Activated B cell treated with CpG ODN at 0.5 μM for 24 hours (primary cell): ENCODE measurements at regions not wholly inside any gene's neighbourhood (a gene's known extent, or its start where the extent isn't known, plus 50 kb on each side); places are given as distances from the start of the nearest gene placed in this dataset.

Source experiments
- ATAC-seq: fragments of 200-7000 bp; cut with Tn5 transposase; one replicate; pipeline ENCODE4 v1.10.0; 2021; ENCODE audit warnings: low read depth, mild to moderate bottlenecking, moderate library complexity
- CTCF ChIA-PET: fragments of 350-600 bp; sonication (Branson Sonifier 250); formaldehyde crosslinking; loops from one replicate; lab custom pipeline; 2021; ENCODE audit warnings: antibody characterized with exemption; lab: Charles Lee
- POLR2A ChIA-PET: fragments of 350-600 bp; sonication (Branson Sonifier 250); formaldehyde crosslinking; loops from one replicate; lab custom pipeline; 2021; ENCODE audit warnings: antibody characterized with exemption; lab: Charles Lee
- DNase-seq: peaks from one replicate; pipeline ENCODE4 v3.0.0; 2022
- H3K27ac Mint-ChIP-seq: one replicate; pipeline ENCODE4 v1.8.0; 2020; ENCODE audit warnings: mixed read lengths
- H3K27me3 Mint-ChIP-seq: one replicate; pipeline ENCODE4 v1.8.0; 2021; ENCODE audit warnings: mixed read lengths
- H3K36me3 Mint-ChIP-seq: one replicate; pipeline ENCODE4 v1.8.0; 2021; ENCODE audit warnings: low read depth, mixed read lengths
- H3K4me1 Mint-ChIP-seq: one replicate; pipeline ENCODE4 v1.8.0; 2021; ENCODE audit warnings: mixed read lengths
- H3K4me3 Mint-ChIP-seq: one replicate; pipeline ENCODE4 v1.8.0; 2020; ENCODE audit warnings: mild to moderate bottlenecking, mixed read lengths
- H3K9me3 Mint-ChIP-seq: one replicate; pipeline ENCODE4 v1.8.0; 2020; ENCODE audit warnings: mixed read lengths
- CTCF ChIP-seq: fragments of 200-600 bp; IDR thresholded peaks from one replicate; pipeline ENCODE4 v1.8.0; 2022; ENCODE audit warnings: antibody characterized with exemption, mild to moderate bottlenecking
- intact Hi-C: fragments of 100-400 bp; cut with micrococcal nuclease; formaldehyde crosslinking; loops from one replicate; pipeline ENCODE4 v1.15.1; 2024

GRCh38 chr4:184575306-184575705 lies 73.9 kb downstream of the CASP3 start:
- TF ChIP-seq CTCF, result no peak
- H3K27ac Mint-ChIP-seq, result no peak overlapping the region
- peak; percentile 34 for ATAC-seq
- H3K9me3 Mint-ChIP-seq, result peaks cover 8% of the 10 kb centered on the region
- H3K4me1 Mint-ChIP-seq, result no peaks in the 10 kb centered on the region
- ChIA-PET CTCF (no interaction called here), POLR2A (no interaction called here)
- no peak overlapping the region for H3K4me3 Mint-ChIP-seq
- intact Hi-C loops, result loop anchor here (5.0 kb wide), 1 partner anchor 42 kb away; no protein-coding TSS in a partner anchor
- H3K27me3 Mint-ChIP-seq, result no peaks in the 10 kb centered on the region
- H3K36me3 Mint-ChIP-seq, result no peaks in the 10 kb centered on the region
- no peak for DNase-seq

GRCh38 chr4:184574861-184575260 lies 74.4 kb downstream of the CASP3 start:
- Mint-ChIP-seq H3K27ac (no peak overlapping the region), H3K36me3 (no peaks in the 10 kb centered on the region), H3K4me3 (no peak overlapping the region), H3K9me3 (peaks cover 4% of the 10 kb centered on the region), H3K4me1 (no peaks in the 10 kb centered on the region), H3K27me3 (no peaks in the 10 kb centered on the region)
- ATAC-seq (no peak), DNase-seq (no peak)
- ChIA-PET CTCF (no interaction called here), POLR2A (no interaction called here)
- intact Hi-C loops, result loop anchor here (5.0 kb wide), 1 partner anchor 42 kb away; no protein-coding TSS in a partner anchor
- no peak for TF ChIP-seq CTCF

- intact Hi-C loops, result no loop called here
- DNase-seq, result no peak
- Mint-ChIP-seq H3K4me3 (no peak overlapping the region), H3K4me1 (peaks cover 6% of the 10 kb centered on the region), H3K36me3 (no peaks in the 10 kb centered on the region), H3K27me3 (no peaks in the 10 kb centered on the region), H3K27ac (no peak overlapping the region), H3K9me3 (no peaks in the 10 kb centered on the region)
- POLR2A ChIA-PET, result no interaction called here
- CTCF ChIA-PET, result interaction anchor here (0.6 kb wide), 2 partner anchors 319 to 409 kb away, joined by 3 to 4 read pairs; no protein-coding TSS in a partner anchor
- ATAC-seq, result no peak
- no peak for TF ChIP-seq CTCF
Observed at GRCh38 chr4:184573701-184574100, 75.5 kb downstream of the CASP3 start.

GRCh38 chr4:184568770-184569169 lies 80.5 kb downstream of the CASP3 start:
- H3K27ac Mint-ChIP-seq, result no peak overlapping the region
- H3K36me3 Mint-ChIP-seq, result no peaks in the 10 kb centered on the region
- H3K9me3 Mint-ChIP-seq, result no peaks in the 10 kb centered on the region
- no peak for ATAC-seq
- peaks cover 11% of the 10 kb centered on the region for H3K4me1 Mint-ChIP-seq
- DNase-seq, result no peak
- H3K27me3 Mint-ChIP-seq, result no peaks in the 10 kb centered on the region
- ChIA-PET CTCF (no interaction called here), POLR2A (no interaction called here)
- H3K4me3 Mint-ChIP-seq, result no peak overlapping the region
- intact Hi-C loops, result no loop called here
- TF ChIP-seq CTCF, result no peak

GRCh38 chr4:184563621-184564020 lies 85.6 kb downstream of the CASP3 start:
- POLR2A ChIA-PET, result no interaction called here
- ATAC-seq (no peak), DNase-seq (no peak)
- Mint-ChIP-seq H3K4me1 (peaks cover 4% of the 10 kb centered on the region), H3K27me3 (no peaks in the 10 kb centered on the region), H3K9me3 (no peaks in the 10 kb centered on the region), H3K4me3 (no peak overlapping the region), H3K36me3 (no peaks in the 10 kb centered on the region), H3K27ac (no peak overlapping the region)
- intact Hi-C loops, result no loop called here
- no peak for TF ChIP-seq CTCF
- CTCF ChIA-PET, result no interaction called here
